SK-N-SH (cell line): ENCODE measurements at regions not wholly inside any gene's neighbourhood (a gene's known extent, or its start where the extent isn't known, plus 50 kb on each side); places are given as distances from the start of the nearest gene placed in this dataset.

ENCODE experiments used
- CHD2 ChIP-seq: fragments of 150-350 bp; IDR thresholded peaks from 2 replicates; pipeline ENCODE4 v1.6.1; 2018; ENCODE audit warnings: low read length; ENCODE audit not compliant: partially characterized antibody
- EP300 ChIP-seq, 2 experiments: IDR thresholded peaks; 2 replicates each; pipeline versions ENCODE4 v1.4.0 to v1.6.1; 2012; ENCODE audit warnings: borderline replicate concordance in 1 of 2, low read depth in 1 of 2, low read length in 1 of 2
- FOSL2 ChIP-seq: IDR thresholded peaks from 2 replicates; pipeline ENCODE4 v1.4.0; 2012; ENCODE audit warnings: low read depth, mild to moderate bottlenecking, moderate library complexity, borderline replicate concordance
- JUND ChIP-seq: IDR thresholded peaks from 2 replicates; pipeline ENCODE4 v1.4.0; 2012
- POLR2AphosphoS5 ChIP-seq: IDR thresholded peaks from 2 replicates; pipeline ENCODE4 v1.6.1; 2012; ENCODE audit warnings: low read depth, low read length
- RXRA ChIP-seq: IDR thresholded peaks from 2 replicates; pipeline ENCODE4 v1.4.0; 2012; ENCODE audit warnings: low read depth, mild to moderate bottlenecking, borderline replicate concordance
- SMC3 ChIP-seq: IDR thresholded peaks from 2 replicates; pipeline ENCODE4 v1.6.1; 2012; ENCODE audit warnings: low read depth, low read length, improper control_type of control experiment
- TF ChIP-seq, protein P1 (sequence below): fragments of 200-600 bp; sonication (generic); IDR thresholded peaks from 2 replicates; pipeline ENCODE4 v1.6.1; 2017; ENCODE audit warnings: antibody characterized with exemption, mild to moderate bottlenecking, moderate library complexity
- TF ChIP-seq, protein P2 (sequence below): IDR thresholded peaks from 2 replicates; pipeline ENCODE4 v1.4.0; 2012; ENCODE audit warnings: low read depth
- TF ChIP-seq, protein P3 (sequence below): IDR thresholded peaks from 2 replicates; pipeline ENCODE4 v1.6.1; 2012; ENCODE audit warnings: mild to moderate bottlenecking, low read depth, low read length, moderate library complexity

DNA sequence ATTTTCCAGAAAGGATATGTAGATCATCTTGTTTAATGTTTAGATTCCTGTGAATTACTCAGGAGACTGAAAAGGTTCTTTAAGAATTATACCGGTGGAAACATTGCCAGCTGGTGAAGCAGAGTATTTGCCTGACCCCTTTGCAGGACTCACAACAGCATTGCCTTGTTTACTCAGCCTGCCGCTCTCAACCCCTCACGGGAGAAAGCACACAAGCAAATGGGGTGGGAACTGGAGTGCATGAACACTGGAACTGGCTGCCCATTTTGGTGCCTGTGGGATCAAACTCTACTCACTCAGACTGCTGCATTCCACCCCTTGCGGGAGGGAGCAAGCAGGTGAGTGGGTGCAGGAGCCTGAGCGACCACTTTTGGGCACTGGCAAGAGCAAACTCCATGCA is 804.7 kb upstream of the SLITRK1 start:
- TF ChIP-seq POLR2AphosphoS5 (no peak), FOSL2 (no peak), CHD2 (no peak), SMC3 (no peak), JUND (no peak), RXRA (no peak), EP300 (IDR thresholded peaks at IDR 0.05; ENCODE audit: borderline replicate concordance in 1 of 2, low read depth in 1 of 2, low read length in 1 of 2) (no peak)
- TF ChIP-seq, protein P1, sequence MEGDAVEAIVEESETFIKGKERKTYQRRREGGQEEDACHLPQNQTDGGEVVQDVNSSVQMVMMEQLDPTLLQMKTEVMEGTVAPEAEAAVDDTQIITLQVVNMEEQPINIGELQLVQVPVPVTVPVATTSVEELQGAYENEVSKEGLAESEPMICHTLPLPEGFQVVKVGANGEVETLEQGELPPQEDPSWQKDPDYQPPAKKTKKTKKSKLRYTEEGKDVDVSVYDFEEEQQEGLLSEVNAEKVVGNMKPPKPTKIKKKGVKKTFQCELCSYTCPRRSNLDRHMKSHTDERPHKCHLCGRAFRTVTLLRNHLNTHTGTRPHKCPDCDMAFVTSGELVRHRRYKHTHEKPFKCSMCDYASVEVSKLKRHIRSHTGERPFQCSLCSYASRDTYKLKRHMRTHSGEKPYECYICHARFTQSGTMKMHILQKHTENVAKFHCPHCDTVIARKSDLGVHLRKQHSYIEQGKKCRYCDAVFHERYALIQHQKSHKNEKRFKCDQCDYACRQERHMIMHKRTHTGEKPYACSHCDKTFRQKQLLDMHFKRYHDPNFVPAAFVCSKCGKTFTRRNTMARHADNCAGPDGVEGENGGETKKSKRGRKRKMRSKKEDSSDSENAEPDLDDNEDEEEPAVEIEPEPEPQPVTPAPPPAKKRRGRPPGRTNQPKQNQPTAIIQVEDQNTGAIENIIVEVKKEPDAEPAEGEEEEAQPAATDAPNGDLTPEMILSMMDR: no peak
- TF ChIP-seq, protein P2, sequence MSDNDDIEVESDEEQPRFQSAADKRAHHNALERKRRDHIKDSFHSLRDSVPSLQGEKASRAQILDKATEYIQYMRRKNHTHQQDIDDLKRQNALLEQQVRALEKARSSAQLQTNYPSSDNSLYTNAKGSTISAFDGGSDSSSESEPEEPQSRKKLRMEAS: no peak
- TF ChIP-seq, protein P3, sequence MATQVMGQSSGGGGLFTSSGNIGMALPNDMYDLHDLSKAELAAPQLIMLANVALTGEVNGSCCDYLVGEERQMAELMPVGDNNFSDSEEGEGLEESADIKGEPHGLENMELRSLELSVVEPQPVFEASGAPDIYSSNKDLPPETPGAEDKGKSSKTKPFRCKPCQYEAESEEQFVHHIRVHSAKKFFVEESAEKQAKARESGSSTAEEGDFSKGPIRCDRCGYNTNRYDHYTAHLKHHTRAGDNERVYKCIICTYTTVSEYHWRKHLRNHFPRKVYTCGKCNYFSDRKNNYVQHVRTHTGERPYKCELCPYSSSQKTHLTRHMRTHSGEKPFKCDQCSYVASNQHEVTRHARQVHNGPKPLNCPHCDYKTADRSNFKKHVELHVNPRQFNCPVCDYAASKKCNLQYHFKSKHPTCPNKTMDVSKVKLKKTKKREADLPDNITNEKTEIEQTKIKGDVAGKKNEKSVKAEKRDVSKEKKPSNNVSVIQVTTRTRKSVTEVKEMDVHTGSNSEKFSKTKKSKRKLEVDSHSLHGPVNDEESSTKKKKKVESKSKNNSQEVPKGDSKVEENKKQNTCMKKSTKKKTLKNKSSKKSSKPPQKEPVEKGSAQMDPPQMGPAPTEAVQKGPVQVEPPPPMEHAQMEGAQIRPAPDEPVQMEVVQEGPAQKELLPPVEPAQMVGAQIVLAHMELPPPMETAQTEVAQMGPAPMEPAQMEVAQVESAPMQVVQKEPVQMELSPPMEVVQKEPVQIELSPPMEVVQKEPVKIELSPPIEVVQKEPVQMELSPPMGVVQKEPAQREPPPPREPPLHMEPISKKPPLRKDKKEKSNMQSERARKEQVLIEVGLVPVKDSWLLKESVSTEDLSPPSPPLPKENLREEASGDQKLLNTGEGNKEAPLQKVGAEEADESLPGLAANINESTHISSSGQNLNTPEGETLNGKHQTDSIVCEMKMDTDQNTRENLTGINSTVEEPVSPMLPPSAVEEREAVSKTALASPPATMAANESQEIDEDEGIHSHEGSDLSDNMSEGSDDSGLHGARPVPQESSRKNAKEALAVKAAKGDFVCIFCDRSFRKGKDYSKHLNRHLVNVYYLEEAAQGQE: no peak
